ENCODE measurements at regions not wholly inside any gene's neighbourhood (a gene's known extent, or its start where the extent isn't known, plus 50 kb on each side); places are given as distances from the start of the nearest gene placed in this dataset.
"Not testable (repeated sequence)": the region's sequence is repeated elsewhere in the genome, so short reads cannot be mapped to it uniquely, and the experiment has no call there.

- TF ChIP-seq, protein P1, sequence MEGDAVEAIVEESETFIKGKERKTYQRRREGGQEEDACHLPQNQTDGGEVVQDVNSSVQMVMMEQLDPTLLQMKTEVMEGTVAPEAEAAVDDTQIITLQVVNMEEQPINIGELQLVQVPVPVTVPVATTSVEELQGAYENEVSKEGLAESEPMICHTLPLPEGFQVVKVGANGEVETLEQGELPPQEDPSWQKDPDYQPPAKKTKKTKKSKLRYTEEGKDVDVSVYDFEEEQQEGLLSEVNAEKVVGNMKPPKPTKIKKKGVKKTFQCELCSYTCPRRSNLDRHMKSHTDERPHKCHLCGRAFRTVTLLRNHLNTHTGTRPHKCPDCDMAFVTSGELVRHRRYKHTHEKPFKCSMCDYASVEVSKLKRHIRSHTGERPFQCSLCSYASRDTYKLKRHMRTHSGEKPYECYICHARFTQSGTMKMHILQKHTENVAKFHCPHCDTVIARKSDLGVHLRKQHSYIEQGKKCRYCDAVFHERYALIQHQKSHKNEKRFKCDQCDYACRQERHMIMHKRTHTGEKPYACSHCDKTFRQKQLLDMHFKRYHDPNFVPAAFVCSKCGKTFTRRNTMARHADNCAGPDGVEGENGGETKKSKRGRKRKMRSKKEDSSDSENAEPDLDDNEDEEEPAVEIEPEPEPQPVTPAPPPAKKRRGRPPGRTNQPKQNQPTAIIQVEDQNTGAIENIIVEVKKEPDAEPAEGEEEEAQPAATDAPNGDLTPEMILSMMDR (IDR thresholded peaks at IDR 0.05): not testable (repeated sequence)
- TF ChIP-seq POLR2A, POLR2AphosphoS5 (IDR thresholded peaks at IDR 0.05): not testable (repeated sequence)
These were observed 804.3 kb downstream of the TTLL7 start for GRCh38 chr1:83194610-83195009.
